SU-DHL-6 (cell line): ENCODE measurements at regions not wholly inside any gene's neighbourhood (a gene's known extent, or its start where the extent isn't known, plus 50 kb on each side); places are given as distances from the start of the nearest gene placed in this dataset.

Experiments
- CTCF ChIP-seq: fragments of 200-600 bp; sonication (generic); IDR thresholded peaks from one replicate; pipeline ENCODE4 v1.5.1; 2017; ENCODE audit warnings: antibody characterized with exemption, mild to moderate bottlenecking, low read length, moderate library complexity; ENCODE audit not compliant: insufficient read depth, poor library complexity, severe bottlenecking
- EZH2phosphoT487 ChIP-seq: fragments of 200-600 bp; sonication (generic), shearing (Covaris generic); conservative IDR thresholded peaks from 2 replicates; pipeline ENCODE4 v1.6.1; 2018; ENCODE audit warnings: mild to moderate bottlenecking, antibody characterized with exemption, low read length, moderate library complexity, mixed read lengths

DNA sequence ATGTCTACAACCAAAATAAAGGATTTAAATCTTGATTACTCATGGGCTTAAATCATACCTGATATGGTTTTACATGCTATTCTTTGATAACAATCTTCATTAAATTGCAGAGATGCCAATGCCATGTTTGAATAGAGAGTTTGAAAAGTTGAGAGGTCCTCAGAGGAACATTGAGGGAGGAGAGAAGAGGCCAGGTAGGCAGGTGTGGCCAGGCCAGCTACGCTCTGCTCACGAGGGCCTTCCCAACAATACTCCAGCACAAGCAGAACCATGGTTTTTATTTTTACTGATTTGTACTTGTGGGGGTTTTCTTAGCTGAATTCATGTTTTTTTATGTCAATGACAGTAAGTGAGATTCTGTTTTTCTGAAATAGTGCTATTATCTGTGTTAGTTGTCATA lies 158.1 kb upstream of the RFC3 start:
- TF ChIP-seq CTCF = no peak
- TF ChIP-seq EZH2phosphoT487 = no peak
